ENCODE measurements at regions not wholly inside any gene's neighbourhood (a gene's known extent, or its start where the extent isn't known, plus 50 kb on each side); places are given as distances from the start of the nearest gene placed in this dataset.

GRCh38 chr3:56914646-56915045 lies 112.9 kb upstream of the ARHGEF3 start:
- no peak overlapping the region for H3K4me3 ChIP-seq (ENCODE audit: low read length)
- 70% methylated on average over 3 of the region's 3 CpGs for WGBS
- DNase-seq (no peak), ATAC-seq (no peak)
- intact Hi-C loops (cut with DNase I) = no loop called here
- no peaks in the 10 kb centered on the region for H3K27me3 ChIP-seq (ENCODE audit: control insufficient read depth, insufficient read depth)
- peaks cover 3% of the 10 kb centered on the region for H3K4me1 ChIP-seq (ENCODE audit: control insufficient read depth, insufficient read depth, low read length)
- H3K27ac ChIP-seq (ENCODE audit: low read length) = no peak overlapping the region
- no peaks in the 10 kb centered on the region for H3K9me3 ChIP-seq (ENCODE audit: control insufficient read depth, low read length)

DNA sequence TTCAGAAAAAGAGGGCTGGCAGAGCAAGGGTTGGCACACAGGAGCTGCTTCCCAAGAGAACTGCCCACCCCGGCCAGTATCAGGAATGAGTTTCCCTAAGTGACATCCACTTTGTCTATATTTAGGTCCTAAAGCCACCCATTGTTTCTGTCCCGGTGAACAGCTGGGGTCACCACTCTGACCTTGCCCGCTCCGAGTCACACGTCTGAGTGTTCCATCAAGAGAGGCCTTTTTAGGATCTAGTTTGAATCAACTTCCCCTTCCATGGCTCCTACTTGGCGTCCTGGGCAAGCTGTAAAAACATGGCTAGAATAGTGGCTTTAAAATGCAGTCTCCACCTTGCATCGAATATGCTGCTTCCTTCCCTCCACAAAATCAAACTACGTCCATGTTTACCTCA lies 109.6 kb upstream of the ARHGEF3 start:
- H3K4me3 ChIP-seq (ENCODE audit: low read length) = no peak overlapping the region
- DNase-seq (no peak), ATAC-seq (peak in 1 of 2 donors; percentile 41)
- H3K27ac ChIP-seq (ENCODE audit: low read length) = no peak overlapping the region
- H3K27me3 ChIP-seq (ENCODE audit: control insufficient read depth, insufficient read depth) = no peaks in the 10 kb centered on the region
- intact Hi-C loops (cut with DNase I) = no loop called here
- peaks cover 6% of the 10 kb centered on the region for H3K4me1 ChIP-seq (ENCODE audit: control insufficient read depth, insufficient read depth, low read length)
- H3K9me3 ChIP-seq (ENCODE audit: control insufficient read depth, low read length) = no peaks in the 10 kb centered on the region
- WGBS = 56% methylated on average over 8 of the region's 8 CpGs

DNA sequence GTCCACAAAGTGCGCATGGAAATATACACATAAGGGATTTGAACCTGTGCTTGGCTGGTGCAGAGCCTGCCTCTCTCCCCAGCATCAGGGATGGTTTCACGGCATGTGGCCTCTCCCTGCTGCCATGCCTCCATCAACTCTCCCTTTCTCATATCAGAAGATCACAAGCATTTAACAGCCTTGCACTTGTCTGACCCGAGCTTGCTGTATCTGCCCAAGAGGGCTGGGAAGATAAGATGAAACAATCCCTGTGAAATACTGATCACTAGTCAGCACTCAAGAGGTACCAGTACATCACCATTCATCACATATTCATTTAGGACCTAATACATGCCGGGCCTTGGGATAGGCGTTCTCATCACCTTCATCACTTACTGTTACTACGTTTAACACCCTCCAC lies 107.6 kb upstream of the ARHGEF3 start:
- Histone ChIP-seq H3K4me3 (ENCODE audit: low read length) (no peak overlapping the region), H3K27ac (ENCODE audit: low read length) (no peak overlapping the region), H3K27me3 (ENCODE audit: control insufficient read depth, insufficient read depth) (no peaks in the 10 kb centered on the region), H3K9me3 (ENCODE audit: control insufficient read depth, low read length) (no peaks in the 10 kb centered on the region), H3K4me1 (ENCODE audit: control insufficient read depth, insufficient read depth, low read length) (peaks cover 6% of the 10 kb centered on the region)
- 68% methylated on average over 6 of the region's 6 CpGs for WGBS
- intact Hi-C loops (cut with DNase I) = no loop called here
- DNase-seq (no peak), ATAC-seq (no peak)

GRCh38 chr3:56908004-56908403 lies 106.3 kb upstream of the ARHGEF3 start:
- WGBS = 79% methylated on average over 5 of the region's 5 CpGs
- no peak for ATAC-seq
- Histone ChIP-seq H3K4me3 (ENCODE audit: low read length) (no peak overlapping the region), H3K27ac (ENCODE audit: low read length) (no peak overlapping the region), H3K4me1 (ENCODE audit: control insufficient read depth, insufficient read depth, low read length) (peaks cover 6% of the 10 kb centered on the region), H3K27me3 (ENCODE audit: control insufficient read depth, insufficient read depth) (no peaks in the 10 kb centered on the region), H3K9me3 (ENCODE audit: control insufficient read depth, low read length) (no peaks in the 10 kb centered on the region)
- DNase-seq = no peak
- intact Hi-C loops (cut with DNase I) = no loop called here

DNA sequence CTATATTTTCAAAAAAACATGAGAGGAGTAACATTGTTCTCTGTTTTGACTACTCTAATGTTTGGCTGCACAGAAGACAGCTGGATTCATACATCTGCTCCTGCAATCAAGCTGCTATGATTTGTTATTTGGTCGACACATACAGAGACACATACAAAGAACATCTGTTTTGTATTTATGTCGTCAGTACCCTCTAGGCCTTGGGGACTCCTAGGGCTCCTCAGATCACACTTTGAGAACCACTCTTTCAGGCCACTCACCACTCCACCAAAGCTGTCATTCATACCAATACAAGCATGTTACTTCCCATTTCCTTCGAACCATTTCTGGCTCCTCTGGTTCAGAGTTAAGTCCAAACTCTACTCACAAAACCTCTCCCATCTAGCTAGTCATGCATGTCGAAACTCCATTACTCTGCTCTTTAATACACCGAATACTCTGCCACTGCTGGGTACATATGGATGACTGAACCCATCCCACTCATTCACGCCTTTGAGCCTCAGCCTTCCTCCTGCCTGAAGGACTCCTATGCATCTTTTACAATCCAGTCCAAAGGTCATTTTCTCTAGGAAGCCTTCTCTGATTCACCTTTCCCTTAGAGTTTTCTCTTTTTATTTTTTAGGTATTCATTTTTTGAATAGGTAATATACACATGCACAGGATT lies 102.9 kb upstream of the ARHGEF3 start:
- Histone ChIP-seq H3K27me3 (ENCODE audit: control insufficient read depth, insufficient read depth) (no peaks in the 10 kb centered on the region), H3K4me1 (ENCODE audit: control insufficient read depth, insufficient read depth, low read length) (peaks cover 3% of the 10 kb centered on the region), H3K9me3 (ENCODE audit: control insufficient read depth, low read length) (no peaks in the 10 kb centered on the region), H3K4me3 (ENCODE audit: low read length) (no peak overlapping the region), H3K27ac (ENCODE audit: low read length) (no peak overlapping the region)
- DNase-seq (no peak), ATAC-seq (no peak)
- WGBS = 70% methylated on average over 6 of the region's 6 CpGs
- intact Hi-C loops (cut with DNase I) = no loop called here

- H3K9me3 ChIP-seq (ENCODE audit: control insufficient read depth, low read length) = no peaks in the 10 kb centered on the region
- intact Hi-C loops (cut with DNase I) = no loop called here
- ATAC-seq (no peak), DNase-seq (no peak)
- no peak overlapping the region for H3K27ac ChIP-seq (ENCODE audit: low read length)
- peaks cover 2% of the 10 kb centered on the region for H3K4me1 ChIP-seq (ENCODE audit: control insufficient read depth, insufficient read depth, low read length)
- 96% methylated on average over 1 of the region's 1 CpG for WGBS
- H3K4me3 ChIP-seq (ENCODE audit: low read length) = no peak overlapping the region
- no peaks in the 10 kb centered on the region for H3K27me3 ChIP-seq (ENCODE audit: control insufficient read depth, insufficient read depth)
Measured at GRCh38 chr3:56903231-56903782, 101.6 kb upstream of the ARHGEF3 start.

- no peaks in the 10 kb centered on the region for H3K27me3 ChIP-seq (ENCODE audit: control insufficient read depth, insufficient read depth)
- 91% methylated on average over 3 of the region's 3 CpGs for WGBS
Measured at GRCh38 chr3:56902468-56903160, 100.9 kb upstream of the ARHGEF3 start.

DNA sequence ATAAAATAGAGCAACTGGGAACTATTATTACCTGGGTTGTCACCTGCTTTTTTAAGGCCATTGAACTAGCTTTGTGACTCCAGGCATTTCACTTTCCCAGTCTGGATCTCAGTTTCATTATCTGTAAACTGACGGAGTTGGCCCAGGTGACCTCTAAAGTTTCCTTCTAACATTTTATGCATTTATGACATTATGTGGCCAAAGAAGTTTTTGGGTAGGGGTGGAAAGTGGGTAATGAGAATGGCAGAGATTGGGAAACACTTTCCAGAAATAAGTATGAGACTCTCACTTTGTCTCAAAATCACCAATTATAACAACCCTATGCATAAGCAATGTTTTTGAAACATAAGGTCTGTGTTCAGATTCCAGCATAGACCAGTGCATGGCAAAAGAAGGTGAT lies 99.1 kb upstream of the ARHGEF3 start:
- H3K27ac ChIP-seq (ENCODE audit: low read length) = no peak overlapping the region
- no peak for DNase-seq
- H3K9me3 ChIP-seq (ENCODE audit: control insufficient read depth, low read length) = no peaks in the 10 kb centered on the region
- H3K4me1 ChIP-seq (ENCODE audit: control insufficient read depth, insufficient read depth, low read length) = no peaks in the 10 kb centered on the region
- 2% methylated on average over 1 of the region's 1 CpG for WGBS
- intact Hi-C loops (cut with DNase I) = no loop called here
- H3K27me3 ChIP-seq (ENCODE audit: control insufficient read depth, insufficient read depth) = no peaks in the 10 kb centered on the region
- no peak for ATAC-seq
- H3K4me3 ChIP-seq (ENCODE audit: low read length) = no peak overlapping the region

More at GRCh38 chr3:56902468-56903160, 100.9 kb upstream of the ARHGEF3 start:
- H3K27ac ChIP-seq (ENCODE audit: low read length) = no peak overlapping the region
- H3K4me1 ChIP-seq (ENCODE audit: control insufficient read depth, insufficient read depth, low read length) = no peaks in the 10 kb centered on the region
- no peaks in the 10 kb centered on the region for H3K9me3 ChIP-seq (ENCODE audit: control insufficient read depth, low read length)
- intact Hi-C loops (cut with DNase I) = no loop called here
- no peak overlapping the region for H3K4me3 ChIP-seq (ENCODE audit: low read length)
- ATAC-seq (no peak), DNase-seq (no peak)

DNA sequence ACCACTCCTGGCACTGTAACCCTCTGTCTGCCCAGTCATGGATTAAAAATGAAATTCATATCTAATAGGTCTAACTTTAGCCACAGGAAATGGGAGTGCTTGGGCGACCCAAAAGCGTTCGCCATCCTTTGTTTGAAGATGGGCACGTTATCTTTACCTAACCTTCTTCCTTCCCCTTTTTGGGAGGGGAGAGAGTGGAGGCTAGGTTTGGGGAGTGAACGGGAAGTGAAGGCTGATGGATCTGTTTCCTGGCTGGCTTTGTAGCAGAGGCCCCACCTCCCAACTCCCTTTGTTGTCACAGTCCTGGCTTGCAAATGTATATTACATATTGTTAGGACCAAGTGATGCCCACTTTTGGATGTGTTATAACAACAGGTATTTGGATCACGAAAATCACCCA lies 98.1 kb upstream of the ARHGEF3 start:
- 66% methylated on average over 6 of the region's 6 CpGs for WGBS
- intact Hi-C loops (cut with DNase I) = no loop called here
- H3K27ac ChIP-seq (ENCODE audit: low read length) = peak overlapping the region; percentile 10
- H3K27me3 ChIP-seq (ENCODE audit: control insufficient read depth, insufficient read depth) = no peaks in the 10 kb centered on the region
- H3K9me3 ChIP-seq (ENCODE audit: control insufficient read depth, low read length) = no peaks in the 10 kb centered on the region
- H3K4me3 ChIP-seq (ENCODE audit: low read length) = no peak overlapping the region
- H3K4me1 ChIP-seq (ENCODE audit: control insufficient read depth, insufficient read depth, low read length) = no peaks in the 10 kb centered on the region
- no peak for DNase-seq
- ATAC-seq = peak; percentile 31 to 71

DNA sequence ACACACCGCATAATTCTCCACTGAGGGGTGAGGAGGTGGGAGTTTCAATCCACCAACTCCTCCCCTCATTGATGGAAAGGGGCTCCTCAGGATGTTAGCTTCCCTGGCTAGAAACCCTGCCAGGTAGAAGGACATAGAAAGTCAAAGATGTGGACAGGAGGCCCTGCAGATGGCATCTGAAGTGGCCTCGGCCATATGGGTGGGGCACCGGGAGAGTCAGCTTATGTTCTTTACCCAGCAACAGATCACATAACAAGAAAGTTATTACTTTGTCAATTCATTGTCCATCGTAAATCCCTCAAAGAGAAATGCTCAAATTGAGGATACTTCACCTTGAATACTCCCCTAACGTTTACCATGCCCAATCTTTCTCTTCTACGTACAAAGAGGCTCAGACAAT lies 97.3 kb upstream of the ARHGEF3 start:
- DNase-seq (no peak), ATAC-seq (no peak)
- intact Hi-C loops (cut with DNase I) = no loop called here
- WGBS = 89% methylated on average over 6 of the region's 6 CpGs
- no peaks in the 10 kb centered on the region for H3K9me3 ChIP-seq (ENCODE audit: control insufficient read depth, low read length)
- H3K4me1 ChIP-seq (ENCODE audit: control insufficient read depth, insufficient read depth, low read length) = no peaks in the 10 kb centered on the region
- no peak overlapping the region for H3K4me3 ChIP-seq (ENCODE audit: low read length)
- H3K27me3 ChIP-seq (ENCODE audit: control insufficient read depth, insufficient read depth) = no peaks in the 10 kb centered on the region
- no peak overlapping the region for H3K27ac ChIP-seq (ENCODE audit: low read length)

- 85% methylated on average over 3 of the region's 3 CpGs for WGBS
- no peak for ATAC-seq
Measured at GRCh38 chr3:56896357-56896756, 94.6 kb upstream of the ARHGEF3 start.

More at GRCh38 chr3:56896357-56896756, 94.6 kb upstream of the ARHGEF3 start:
- no peaks in the 10 kb centered on the region for H3K9me3 ChIP-seq (ENCODE audit: control insufficient read depth, low read length)
- intact Hi-C loops (cut with DNase I) = no loop called here
- DNase-seq = no peak
- no peaks in the 10 kb centered on the region for H3K27me3 ChIP-seq (ENCODE audit: control insufficient read depth, insufficient read depth)
- no peak overlapping the region for H3K4me3 ChIP-seq (ENCODE audit: low read length)
- H3K4me1 ChIP-seq (ENCODE audit: control insufficient read depth, insufficient read depth, low read length) = peaks cover 1% of the 10 kb centered on the region
- H3K27ac ChIP-seq (ENCODE audit: low read length) = no peak overlapping the region
